ENCODE measurements at regions not wholly inside any gene's neighbourhood (a gene's known extent, or its start where the extent isn't known, plus 50 kb on each side); places are given as distances from the start of the nearest gene placed in this dataset.

DNA sequence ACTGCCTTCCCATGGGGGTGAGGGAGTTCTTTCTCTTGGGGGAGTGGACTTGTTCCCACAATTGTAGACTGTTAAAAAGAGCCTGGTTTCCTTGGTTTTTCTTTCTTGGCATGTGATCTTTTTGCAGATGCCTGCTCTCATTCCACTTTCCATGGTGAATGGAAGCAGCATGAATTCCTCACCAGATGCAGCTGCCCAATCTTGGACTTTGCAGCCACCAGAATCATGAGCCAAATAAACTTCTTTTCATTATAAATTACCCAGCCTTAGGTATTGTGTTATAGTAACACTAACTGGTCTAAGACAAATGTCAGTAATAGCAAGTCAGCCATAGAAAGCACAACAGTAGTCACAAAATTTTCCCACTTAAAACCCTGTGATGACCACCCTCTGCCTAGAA lies 260.5 kb upstream of the THBS1 start:
- TF ChIP-seq DNMT1 (CRISPR knock-in tag; IDR thresholded peaks at IDR 0.05) (no peak), ARID4A (CRISPR knock-in tag; IDR thresholded peaks at IDR 0.05; ENCODE audit: borderline replicate concordance) (no peak), NFIC (IDR thresholded peaks at IDR 0.05; ENCODE audit: low read length) (no peak), CHD2 (IDR thresholded peaks at IDR 0.05; ENCODE audit: low read depth, low read length) (no peak), CBFB (CRISPR knock-in tag; IDR thresholded peaks at IDR 0.05) (no peak), SP1 (IDR thresholded peaks at IDR 0.05) (no peak), SP1 (CRISPR knock-in tag; IDR thresholded peaks at IDR 0.05) (no peak), BHLHE40 (IDR thresholded peaks at IDR 0.05; ENCODE audit: low read length) (no peak)
- TF ChIP-seq, protein P1, sequence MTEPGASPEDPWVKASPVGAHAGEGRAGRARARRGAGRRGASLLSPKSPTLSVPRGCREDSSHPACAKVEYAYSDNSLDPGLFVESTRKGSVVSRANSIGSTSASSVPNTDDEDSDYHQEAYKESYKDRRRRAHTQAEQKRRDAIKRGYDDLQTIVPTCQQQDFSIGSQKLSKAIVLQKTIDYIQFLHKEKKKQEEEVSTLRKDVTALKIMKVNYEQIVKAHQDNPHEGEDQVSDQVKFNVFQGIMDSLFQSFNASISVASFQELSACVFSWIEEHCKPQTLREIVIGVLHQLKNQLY (CRISPR knock-in tag; IDR thresholded peaks at IDR 0.05) = no peak
- TF ChIP-seq, protein P2, sequence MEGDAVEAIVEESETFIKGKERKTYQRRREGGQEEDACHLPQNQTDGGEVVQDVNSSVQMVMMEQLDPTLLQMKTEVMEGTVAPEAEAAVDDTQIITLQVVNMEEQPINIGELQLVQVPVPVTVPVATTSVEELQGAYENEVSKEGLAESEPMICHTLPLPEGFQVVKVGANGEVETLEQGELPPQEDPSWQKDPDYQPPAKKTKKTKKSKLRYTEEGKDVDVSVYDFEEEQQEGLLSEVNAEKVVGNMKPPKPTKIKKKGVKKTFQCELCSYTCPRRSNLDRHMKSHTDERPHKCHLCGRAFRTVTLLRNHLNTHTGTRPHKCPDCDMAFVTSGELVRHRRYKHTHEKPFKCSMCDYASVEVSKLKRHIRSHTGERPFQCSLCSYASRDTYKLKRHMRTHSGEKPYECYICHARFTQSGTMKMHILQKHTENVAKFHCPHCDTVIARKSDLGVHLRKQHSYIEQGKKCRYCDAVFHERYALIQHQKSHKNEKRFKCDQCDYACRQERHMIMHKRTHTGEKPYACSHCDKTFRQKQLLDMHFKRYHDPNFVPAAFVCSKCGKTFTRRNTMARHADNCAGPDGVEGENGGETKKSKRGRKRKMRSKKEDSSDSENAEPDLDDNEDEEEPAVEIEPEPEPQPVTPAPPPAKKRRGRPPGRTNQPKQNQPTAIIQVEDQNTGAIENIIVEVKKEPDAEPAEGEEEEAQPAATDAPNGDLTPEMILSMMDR (CRISPR knock-in tag; IDR thresholded peaks at IDR 0.05) = no peak
- TF ChIP-seq, protein P3, sequence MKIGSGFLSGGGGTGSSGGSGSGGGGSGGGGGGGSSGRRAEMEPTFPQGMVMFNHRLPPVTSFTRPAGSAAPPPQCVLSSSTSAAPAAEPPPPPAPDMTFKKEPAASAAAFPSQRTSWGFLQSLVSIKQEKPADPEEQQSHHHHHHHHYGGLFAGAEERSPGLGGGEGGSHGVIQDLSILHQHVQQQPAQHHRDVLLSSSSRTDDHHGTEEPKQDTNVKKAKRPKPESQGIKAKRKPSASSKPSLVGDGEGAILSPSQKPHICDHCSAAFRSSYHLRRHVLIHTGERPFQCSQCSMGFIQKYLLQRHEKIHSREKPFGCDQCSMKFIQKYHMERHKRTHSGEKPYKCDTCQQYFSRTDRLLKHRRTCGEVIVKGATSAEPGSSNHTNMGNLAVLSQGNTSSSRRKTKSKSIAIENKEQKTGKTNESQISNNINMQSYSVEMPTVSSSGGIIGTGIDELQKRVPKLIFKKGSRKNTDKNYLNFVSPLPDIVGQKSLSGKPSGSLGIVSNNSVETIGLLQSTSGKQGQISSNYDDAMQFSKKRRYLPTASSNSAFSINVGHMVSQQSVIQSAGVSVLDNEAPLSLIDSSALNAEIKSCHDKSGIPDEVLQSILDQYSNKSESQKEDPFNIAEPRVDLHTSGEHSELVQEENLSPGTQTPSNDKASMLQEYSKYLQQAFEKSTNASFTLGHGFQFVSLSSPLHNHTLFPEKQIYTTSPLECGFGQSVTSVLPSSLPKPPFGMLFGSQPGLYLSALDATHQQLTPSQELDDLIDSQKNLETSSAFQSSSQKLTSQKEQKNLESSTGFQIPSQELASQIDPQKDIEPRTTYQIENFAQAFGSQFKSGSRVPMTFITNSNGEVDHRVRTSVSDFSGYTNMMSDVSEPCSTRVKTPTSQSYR (CRISPR knock-in tag; IDR thresholded peaks at IDR 0.05; ENCODE audit: borderline replicate concordance) = no peak
- TF ChIP-seq, protein P4, sequence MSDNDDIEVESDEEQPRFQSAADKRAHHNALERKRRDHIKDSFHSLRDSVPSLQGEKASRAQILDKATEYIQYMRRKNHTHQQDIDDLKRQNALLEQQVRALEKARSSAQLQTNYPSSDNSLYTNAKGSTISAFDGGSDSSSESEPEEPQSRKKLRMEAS (IDR thresholded peaks at IDR 0.05) = no peak
